HK-2 (cell line): ENCODE measurements at regions not wholly inside any gene's neighbourhood (a gene's known extent, or its start where the extent isn't known, plus 50 kb on each side); places are given as distances from the start of the nearest gene placed in this dataset.
"Not testable (repeated sequence)": the region's sequence is repeated elsewhere in the genome, so short reads cannot be mapped to it uniquely, and the experiment has no call there.

Experiments used
- DNase-seq: peaks from one replicate; pipeline ENCODE4 v3.0.0-alpha.2; 2018; ENCODE audit not compliant: unreplicated experiment

DNA sequence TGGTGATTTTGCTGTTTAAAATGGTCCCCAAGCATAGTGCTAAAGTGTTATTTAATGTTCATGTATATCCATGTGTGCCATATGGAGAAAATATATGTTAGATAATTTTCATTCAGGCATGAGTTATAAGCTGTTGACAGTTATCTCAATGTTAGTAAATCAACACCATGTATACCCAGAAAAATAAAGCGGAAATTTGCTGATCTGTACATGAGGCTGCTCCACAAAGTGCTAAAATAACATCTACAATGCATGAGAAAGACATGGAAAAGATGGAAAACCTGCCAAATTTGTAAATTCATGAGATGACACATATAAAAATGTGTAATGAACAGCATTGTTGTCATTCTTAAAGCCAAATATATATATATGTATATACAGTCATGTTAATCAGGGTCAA, 1199.2 kb downstream of the FSCB start:
- no peak for DNase-seq

DNA sequence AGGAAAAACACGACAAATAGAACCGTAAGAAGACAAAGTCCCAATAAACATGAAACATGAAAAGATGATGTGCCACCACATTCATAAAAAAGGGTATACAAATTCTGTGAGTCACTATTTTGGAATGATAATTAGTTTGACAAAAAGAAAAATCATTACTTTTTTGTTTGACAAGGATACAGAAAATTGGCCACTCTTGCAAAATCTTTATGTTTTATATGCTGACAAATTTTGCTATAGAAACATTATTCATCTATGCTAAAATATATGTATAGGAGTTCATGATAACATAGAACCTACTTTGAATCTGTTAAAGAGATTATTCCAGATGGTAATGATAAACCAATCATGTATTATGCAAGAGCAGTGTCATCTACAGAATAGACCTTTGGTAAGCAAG, 1201.0 kb downstream of the FSCB start:
- DNase-seq: no peak

- no peak for DNase-seq
Observed at GRCh38 chr14:43297794-43298193, 1209.3 kb downstream of the FSCB start.

DNA sequence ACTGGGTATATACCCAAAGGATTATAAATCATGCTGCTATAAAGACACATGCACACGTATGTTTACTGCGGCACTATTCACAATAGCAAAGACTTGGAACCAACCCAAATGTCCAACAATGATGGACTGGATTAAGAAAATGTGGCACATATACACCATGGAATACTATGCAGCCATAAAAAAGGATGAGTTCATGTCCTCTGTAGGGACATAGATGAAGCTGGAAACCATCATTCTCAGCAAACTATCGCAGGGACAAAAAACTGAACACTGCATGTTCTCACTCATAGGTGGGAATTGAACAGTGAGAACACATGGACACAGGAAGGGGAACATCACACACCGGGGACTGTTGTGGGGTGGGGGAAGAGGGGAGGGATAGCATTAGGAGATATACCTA, 1211.0 kb downstream of the FSCB start:
- DNase-seq: not testable (repeated sequence)

DNA sequence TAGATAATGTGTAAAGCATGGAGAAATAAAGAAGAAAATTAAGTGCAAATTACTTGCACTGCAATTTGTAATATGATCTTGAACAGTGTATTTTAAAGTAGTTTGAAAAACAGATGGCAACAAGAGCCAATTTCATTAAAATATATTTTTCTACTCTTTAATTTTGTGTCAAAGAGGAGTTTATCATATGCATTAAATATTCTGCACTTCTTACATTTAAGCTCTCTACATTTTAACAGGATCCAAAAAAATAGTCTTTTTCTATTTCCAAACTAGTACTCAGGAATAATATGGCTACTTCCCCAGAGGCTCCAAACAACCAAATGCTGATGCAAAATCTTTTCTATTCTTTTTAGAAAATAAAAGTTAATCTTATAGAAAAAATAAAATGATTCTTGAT, 1221.5 kb downstream of the FSCB start:
- DNase-seq: no peak

GRCh38 chr14:43260056-43260455, 1247.0 kb downstream of the FSCB start:
- no peak for DNase-seq

DNA sequence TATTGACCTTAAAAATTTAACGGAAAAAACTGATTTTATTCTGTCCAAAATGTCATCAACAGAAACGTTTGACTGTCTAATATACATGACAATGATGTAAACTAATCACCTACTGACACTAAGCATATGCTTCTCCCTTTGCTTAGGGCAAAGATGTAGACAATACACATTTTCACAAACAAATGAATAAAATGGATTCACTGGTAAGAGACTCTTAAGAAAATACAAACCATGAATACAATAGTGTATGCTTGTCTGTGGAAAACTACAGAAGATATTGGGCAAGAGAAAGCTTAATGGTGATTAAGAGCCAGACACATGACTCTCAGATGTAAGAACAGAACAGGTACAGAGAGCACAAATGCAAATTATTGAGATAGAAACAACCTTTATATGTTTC, 1248.7 kb downstream of the FSCB start:
- DNase-seq: no peak

- DNase-seq: not testable (repeated sequence)
Observed at GRCh38 chr14:43256996-43257395, 1250.1 kb downstream of the FSCB start.

DNA sequence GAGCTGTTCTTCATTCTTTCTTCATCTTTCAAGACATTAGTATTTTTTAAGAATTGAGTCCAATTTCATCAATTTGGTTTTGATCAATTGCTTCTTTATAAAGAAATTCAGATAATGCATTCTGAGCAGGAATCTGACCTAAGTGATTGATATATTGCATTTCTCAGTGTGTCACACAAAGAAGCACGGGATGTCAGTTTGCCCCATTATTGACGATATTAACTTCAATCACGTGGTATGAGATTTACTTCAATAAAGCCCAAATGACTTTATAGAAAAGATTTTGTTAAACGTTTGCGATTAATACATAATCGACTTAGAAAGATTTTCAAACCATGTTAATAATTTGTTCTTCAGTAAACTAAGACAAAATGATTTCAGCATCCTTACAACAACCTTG, 1254.2 kb downstream of the FSCB start:
- no peak for DNase-seq

DNA sequence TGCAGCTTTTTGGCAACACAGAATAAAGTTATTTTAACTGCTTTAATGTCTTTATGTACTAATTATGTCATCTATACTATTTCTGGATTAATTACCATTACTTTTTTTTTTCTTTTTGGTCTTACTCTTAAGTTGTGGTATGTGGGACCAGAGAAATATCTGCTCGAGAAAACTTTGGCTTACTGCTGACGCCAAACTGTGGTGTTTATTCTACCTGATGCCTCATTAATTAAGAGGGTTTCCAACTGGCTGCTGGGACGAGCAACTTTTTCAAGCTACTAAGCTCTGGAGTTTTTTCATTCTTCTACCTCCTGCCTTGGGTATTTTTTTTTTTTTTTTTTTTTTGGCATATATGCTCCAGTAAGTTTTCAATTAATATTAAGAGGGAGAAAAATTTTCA, 1257.5 kb downstream of the FSCB start:
- no peak for DNase-seq

DNA sequence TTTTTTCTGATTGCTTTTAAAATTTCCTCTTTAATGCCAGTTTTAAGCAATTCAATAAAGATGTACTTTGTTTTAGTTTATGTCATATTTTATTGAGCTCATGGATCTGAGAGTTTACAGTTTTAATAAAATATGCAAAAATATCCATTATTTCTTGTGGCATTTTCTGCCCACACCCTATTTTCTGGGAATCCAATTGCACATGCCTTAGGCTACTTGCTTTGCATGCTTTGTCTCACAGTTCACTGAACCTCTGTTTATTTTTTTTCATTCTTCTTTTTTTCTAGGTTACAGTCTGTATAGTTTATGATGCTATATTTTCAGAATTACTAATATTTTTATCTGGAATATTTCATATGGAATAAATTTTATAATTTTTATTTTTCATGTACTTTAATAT, 1258.0 kb downstream of the FSCB start:
- DNase-seq: no peak

DNA sequence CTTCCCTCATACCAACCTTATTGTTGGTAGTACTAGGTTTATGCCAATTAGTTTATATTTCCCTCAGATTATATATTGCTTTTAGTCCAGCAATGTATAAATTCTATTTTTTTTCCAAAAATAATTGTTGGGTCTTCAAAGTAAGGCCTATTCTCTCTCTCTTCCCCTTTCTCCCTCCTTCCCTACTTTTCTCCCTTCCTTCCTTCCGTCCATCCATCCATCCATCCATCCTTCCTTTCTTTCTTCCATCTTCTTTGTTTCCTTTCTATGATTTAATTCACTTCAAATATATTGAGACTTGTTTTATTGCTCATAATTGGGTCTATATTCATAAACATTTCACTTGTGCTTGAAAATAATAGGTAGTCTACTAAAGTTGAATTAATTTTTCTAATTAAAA, 1259.2 kb downstream of the FSCB start:
- no peak for DNase-seq

DNA sequence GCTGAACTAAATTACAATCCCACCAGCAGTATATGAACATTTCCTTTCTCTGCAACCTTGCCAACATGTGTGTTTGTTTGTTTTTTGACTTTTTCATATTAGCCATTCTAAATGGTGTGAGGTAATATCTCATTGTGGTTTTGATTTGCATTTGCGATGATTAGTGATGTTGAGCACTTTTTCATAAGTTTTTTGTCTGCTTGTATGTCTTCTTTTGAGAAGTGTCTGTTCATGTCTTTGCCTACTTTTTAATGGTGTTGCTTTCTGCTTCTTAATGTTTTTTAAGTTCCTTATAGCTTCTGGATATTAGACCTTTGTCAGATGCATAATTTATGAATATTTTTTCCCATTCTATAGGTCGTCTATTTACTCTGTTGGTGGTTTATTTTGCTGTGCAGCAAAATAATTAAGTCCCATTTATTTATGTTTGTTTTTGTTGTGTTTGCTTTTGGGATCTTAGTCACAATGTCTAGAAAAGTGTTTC, 1262.9 kb downstream of the FSCB start:
- no peak for DNase-seq

DNA sequence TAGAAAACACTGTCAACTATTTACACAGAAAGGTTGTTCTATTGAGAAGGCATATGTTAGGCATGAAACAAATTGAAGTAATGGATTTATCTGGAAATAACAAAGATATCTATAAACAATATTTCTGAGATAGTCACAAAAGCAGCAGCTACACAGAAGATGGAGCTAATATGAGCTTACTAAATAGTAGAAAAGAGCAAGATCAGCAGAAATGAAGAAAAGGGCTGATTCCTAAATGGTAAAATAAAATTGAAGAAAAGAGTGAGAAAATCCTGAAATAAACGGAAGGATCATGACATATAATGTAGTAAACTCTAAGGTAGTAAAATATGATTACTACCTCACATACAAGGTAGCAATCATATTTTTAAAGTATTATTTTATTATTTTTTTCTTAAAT, 1263.9 kb downstream of the FSCB start:
- no peak for DNase-seq

DNA sequence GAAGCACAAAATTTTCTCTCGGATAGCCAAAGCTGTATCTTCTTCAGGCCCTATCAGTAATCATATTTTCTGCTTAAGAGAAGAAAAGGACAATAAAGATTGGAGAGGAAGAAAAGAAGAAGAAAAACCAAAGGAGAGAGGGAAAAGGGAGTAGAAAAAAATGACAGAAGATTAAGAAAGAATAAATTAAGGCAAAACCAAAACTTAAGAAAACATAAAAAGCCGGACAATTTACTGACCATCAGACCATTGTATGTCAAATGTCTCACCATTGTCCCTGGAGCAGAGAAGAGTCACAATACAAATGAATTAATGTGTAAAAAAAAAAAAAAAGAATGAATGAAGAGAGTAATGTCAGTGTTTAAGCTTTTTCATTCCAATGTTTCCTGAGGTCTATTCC, 1274.8 kb downstream of the FSCB start:
- no peak for DNase-seq

DNA sequence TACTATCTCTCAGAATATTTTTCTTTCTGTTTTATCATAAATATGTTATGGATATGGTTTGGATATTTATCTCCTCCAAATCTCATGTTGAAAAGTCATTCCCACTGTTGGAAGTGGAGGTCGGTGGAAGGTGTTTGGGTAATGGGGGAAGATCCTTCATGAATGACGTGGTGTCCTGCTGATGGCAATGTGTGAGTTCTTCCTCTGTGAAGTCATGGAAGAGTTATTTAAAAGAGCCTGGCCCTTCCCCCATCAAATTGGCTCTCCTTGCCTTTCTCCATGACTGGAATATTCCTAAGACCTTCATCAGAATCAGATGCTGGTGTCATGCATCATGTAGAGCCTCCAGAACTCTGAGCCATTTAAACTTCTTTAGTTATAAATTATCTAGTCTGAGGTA, 1291.6 kb downstream of the FSCB start:
- DNase-seq: no peak

GRCh38 chr14:43207189-43207588, 1299.9 kb downstream of the FSCB start:
- DNase-seq: no peak

- DNase-seq: no peak
Observed at GRCh38 chr14:43204816-43205215, 1302.3 kb downstream of the FSCB start.

DNA sequence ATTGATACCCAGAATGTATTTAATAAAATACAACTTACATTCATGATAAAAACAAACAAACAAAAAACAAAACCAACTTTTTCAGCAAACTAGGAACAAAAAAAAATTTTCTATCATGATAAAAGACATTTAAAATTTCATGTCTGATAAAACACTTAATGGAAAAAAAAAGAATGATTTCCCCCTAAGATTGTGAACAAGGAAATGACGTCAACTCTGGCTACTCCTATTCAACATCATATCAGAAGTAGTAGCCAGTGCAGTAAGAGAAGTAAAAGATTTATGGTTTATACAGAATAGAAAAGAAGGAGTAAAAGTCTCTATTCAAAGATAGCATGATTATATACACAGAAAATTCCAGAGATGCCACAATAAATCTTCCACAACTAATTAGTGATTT, 1306.6 kb downstream of the FSCB start:
- no peak for DNase-seq

DNA sequence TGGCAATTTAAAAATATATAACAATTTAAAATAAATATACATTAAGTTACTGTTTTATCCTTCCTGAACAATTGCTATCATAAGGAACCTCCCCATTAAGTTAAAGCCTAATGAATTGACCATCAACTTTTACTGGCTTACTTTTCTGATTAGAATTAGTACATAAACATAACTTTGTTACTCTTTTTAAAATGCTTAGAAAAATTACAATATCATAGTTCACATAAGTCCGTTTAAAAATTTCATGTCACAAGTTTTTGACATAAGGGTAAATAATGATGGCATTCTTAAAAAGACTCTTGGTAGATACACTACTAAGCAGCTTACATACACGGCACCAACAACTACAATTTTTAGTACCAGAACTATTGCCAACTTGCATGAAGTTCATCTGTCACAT, 1308.6 kb downstream of the FSCB start:
- no peak for DNase-seq

DNA sequence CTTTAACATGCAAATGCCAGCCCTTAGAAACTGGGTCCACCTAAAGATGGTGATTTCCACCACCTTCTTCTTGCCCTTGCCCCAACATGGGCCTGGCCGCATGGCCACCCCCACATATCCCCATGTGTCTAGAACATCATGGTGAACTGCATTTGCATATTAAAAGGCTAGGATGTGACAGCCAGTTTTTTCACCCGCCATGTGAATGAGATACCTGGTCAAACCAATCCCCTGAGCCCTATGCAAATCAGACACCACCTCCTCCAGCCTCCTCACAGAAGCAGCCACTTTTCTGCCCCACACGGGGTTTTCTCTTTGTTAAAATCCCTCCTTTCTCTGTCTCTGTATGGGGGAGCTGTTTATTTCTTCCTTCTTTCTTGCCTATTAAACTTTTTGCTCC, 1322.5 kb downstream of the FSCB start:
- no peak for DNase-seq

- no peak for DNase-seq
Observed at GRCh38 chr14:43183916-43184315, 1323.2 kb downstream of the FSCB start.

DNA sequence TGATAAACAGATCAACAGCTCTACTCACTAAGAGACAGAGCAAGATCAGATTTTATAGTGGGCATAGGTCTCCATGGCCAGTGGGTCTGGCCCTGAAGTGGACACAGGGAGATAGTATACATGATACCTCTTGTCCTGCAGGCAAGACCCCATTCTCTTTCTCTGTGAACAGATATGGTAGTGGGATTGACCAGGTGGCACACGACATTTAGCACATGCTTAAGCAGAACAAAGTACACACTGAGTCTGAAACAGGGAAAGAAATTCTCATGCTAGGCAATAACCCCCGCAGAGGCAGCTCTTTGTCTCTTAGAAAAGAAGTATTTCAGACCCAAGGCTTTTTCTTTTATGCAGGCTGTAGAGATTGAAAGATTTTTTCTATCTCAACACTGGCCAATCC, 1331.2 kb downstream of the FSCB start:
- no peak for DNase-seq

- DNase-seq: no peak
Observed at GRCh38 chr14:43172899-43173548, 1334.1 kb downstream of the FSCB start.
